ENCODE measurements at regions not wholly inside any gene's neighbourhood (a gene's known extent, or its start where the extent isn't known, plus 50 kb on each side); places are given as distances from the start of the nearest gene placed in this dataset.

DNA sequence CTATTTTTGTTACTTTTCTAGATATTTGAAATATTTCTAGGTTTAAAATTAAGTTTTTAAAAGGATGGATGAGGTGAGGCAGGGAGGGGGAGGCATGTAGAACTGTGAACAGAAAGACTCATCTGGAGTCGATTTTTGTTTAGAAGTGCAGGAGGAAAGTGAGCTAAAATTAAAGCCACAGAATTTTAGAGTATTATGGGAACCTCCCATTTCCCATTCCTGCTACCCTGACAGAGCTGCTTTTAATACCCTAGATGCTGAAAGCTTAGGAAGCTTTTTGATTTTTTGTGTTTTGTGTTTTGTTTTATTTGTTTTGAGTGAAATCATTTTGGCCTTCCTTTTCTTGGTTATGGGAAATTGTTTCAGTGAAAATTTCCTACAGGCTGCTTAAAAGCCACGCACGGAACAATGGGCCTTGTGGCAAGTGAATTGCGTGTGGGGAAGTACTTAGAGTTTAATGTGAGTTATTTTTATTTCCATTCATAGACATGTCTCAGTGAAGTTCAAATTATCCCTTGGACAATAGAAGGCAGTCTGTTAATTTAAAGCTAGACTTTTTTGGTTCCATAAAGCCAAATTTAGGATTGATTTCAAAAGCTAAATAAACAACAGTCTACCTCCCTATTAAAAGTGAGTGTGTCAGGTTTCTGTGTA is 102.0 kb upstream of the HDAC9 start:
- no peak for DNase-seq (ENCODE audit: low read depth)
- H3K4me3 ChIP-seq (ENCODE audit: low read length) = no peak overlapping the region
- TF ChIP-seq, protein P1, sequence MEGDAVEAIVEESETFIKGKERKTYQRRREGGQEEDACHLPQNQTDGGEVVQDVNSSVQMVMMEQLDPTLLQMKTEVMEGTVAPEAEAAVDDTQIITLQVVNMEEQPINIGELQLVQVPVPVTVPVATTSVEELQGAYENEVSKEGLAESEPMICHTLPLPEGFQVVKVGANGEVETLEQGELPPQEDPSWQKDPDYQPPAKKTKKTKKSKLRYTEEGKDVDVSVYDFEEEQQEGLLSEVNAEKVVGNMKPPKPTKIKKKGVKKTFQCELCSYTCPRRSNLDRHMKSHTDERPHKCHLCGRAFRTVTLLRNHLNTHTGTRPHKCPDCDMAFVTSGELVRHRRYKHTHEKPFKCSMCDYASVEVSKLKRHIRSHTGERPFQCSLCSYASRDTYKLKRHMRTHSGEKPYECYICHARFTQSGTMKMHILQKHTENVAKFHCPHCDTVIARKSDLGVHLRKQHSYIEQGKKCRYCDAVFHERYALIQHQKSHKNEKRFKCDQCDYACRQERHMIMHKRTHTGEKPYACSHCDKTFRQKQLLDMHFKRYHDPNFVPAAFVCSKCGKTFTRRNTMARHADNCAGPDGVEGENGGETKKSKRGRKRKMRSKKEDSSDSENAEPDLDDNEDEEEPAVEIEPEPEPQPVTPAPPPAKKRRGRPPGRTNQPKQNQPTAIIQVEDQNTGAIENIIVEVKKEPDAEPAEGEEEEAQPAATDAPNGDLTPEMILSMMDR (IDR thresholded peaks at IDR 0.05; ENCODE audit: insufficient read depth, low read depth, low read length, missing control alignments) = no peak

- TF ChIP-seq, protein P1 (IDR thresholded peaks at IDR 0.05; ENCODE audit: insufficient read depth, low read depth, low read length, missing control alignments) = no peak
- DNase-seq (ENCODE audit: low read depth) = no peak
- H3K4me3 ChIP-seq (ENCODE audit: low read length) = no peak overlapping the region
Observed at GRCh38 chr7:18395868-18396267, 99.7 kb upstream of the HDAC9 start.

DNA sequence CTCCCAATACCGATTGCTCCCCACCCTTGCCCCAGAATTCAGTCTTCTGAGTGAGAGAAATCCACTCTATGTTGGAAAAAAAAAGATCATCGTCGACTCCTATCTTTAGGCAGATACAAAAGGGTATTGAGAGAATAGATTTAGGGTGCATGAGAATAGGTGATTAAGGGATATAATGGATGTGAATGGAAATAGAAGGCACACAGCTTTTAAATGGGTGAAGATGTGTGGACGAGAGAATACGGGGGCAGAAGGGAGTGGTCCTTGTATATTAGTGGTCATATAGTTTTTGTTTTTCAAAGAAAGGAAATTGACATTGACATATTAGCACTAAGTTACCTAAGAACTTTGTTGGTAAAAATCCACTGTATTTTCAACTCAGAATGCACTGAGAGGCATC is 98.6 kb upstream of the HDAC9 start:
- no peak for DNase-seq (ENCODE audit: low read depth)
- TF ChIP-seq, protein P1 (IDR thresholded peaks at IDR 0.05; ENCODE audit: insufficient read depth, low read depth, low read length, missing control alignments) = no peak
- no peak overlapping the region for H3K4me3 ChIP-seq (ENCODE audit: low read length)

DNA sequence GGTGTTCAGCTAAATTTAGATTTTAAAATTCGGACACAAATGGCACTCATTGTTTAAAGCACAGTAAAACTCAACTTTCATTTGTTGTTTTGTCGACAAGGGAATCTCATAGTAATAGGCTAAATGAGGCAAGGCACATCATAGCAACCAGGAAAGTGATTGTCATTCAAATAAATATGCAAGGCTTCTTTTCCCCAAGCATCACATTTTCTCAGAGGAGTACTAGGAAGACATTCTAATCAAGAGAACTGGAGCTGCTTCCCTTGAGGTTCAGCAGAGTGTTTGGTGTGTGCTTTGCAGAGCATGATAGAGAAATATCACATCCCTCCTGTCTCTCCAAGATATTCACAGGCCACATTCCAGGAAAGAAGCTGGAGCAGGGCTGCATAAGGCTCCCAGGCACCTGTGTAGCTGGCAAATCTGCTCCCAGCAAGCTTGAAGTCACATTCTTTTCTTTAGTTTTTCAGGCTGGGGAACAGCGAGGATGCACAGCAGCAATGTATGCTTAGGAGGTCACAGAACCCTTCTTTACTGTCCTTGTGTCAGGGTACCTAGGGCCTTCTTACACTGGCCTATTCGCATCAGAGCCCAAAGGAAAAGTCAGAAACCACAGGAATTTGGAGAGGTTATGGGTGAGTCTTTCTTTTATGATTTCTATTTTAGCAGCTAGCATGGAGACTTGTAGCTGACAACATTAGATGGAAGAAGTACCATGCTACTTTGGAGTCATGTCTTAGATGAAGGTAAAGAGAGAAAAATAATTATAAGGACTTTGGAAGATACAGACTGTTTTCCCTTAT is 95.9 kb upstream of the HDAC9 start:
- H3K4me3 ChIP-seq (ENCODE audit: low read length) = no peak overlapping the region
- no peak for DNase-seq (ENCODE audit: low read depth)
- TF ChIP-seq, protein P1 (IDR thresholded peaks at IDR 0.05; ENCODE audit: insufficient read depth, low read depth, low read length, missing control alignments) = no peak

DNA sequence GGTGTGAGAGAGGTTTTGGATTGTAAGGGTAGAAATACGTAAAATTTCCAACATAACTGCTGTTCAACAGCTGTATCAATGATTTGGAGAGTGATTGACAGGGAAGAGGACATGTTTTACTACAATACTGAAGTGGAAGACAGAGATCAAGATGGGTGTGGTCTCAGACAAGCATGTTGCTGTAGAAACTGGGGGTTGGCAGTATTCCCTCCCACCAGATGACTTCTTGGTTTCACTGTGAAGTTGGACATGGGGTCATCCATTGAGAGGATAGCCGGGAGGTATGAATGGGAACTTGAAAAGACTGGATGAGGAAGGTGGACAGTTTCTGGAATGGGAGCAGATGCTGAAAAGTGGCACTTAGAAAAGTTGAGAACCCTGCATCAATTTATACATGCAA is 95.3 kb upstream of the HDAC9 start:
- TF ChIP-seq, protein P1 (IDR thresholded peaks at IDR 0.05; ENCODE audit: insufficient read depth, low read depth, low read length, missing control alignments) = no peak
- H3K4me3 ChIP-seq (ENCODE audit: low read length) = no peak overlapping the region
- no peak for DNase-seq (ENCODE audit: low read depth)

DNA sequence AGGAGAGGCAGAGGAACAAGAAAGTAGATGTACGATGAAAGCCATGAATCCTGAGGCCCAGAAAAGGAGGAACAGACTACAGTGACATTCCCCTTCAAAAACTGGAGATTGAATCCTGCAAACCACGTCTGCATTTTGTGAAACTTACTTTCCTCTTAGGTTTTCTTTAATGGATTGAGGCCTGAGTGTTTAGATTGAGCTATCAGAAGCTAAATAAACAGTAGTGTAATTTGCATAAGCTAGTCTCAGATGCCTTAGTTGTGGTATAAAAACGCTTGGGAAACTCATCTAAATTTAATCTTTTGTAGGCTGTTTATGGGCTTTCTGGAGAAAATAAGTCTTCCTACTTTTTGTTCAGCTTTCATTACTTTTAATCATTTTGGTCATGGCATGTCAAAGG is 94.8 kb upstream of the HDAC9 start:
- no peak overlapping the region for H3K4me3 ChIP-seq (ENCODE audit: low read length)
- TF ChIP-seq, protein P1 (IDR thresholded peaks at IDR 0.05; ENCODE audit: insufficient read depth, low read depth, low read length, missing control alignments) = no peak
- no peak for DNase-seq (ENCODE audit: low read depth)

Measured in epithelial cell of esophagus (primary cell).